HUES6 (cell line): ENCODE measurements at regions not wholly inside any gene's neighbourhood (a gene's known extent, or its start where the extent isn't known, plus 50 kb on each side); places are given as distances from the start of the nearest gene placed in this dataset.

Source experiments
- H3K27ac ChIP-seq: 2 replicates; pipeline ENCODE4 v1.7.0; 2013; ENCODE audit warnings: low read depth, mild to moderate bottlenecking, low read length, inconsistent platforms
- H3K27me3 ChIP-seq: 2 replicates; pipeline ENCODE4 v1.6.1; 2013; ENCODE audit warnings: low read length; ENCODE audit not compliant: control insufficient read depth, insufficient read depth
- H3K36me3 ChIP-seq: 2 replicates; pipeline ENCODE4 v1.6.1; 2013; ENCODE audit warnings: low read length; ENCODE audit not compliant: control insufficient read depth, insufficient read depth
- H3K4me1 ChIP-seq: 2 replicates; pipeline ENCODE4 v1.6.1; 2013; ENCODE audit warnings: low read length; ENCODE audit not compliant: control insufficient read depth, insufficient read depth
- H3K4me3 ChIP-seq: 2 replicates; pipeline ENCODE4 v1.5.1; 2013; ENCODE audit warnings: low read depth, low read length
- H3K9ac ChIP-seq: one replicate; pipeline ENCODE4 v1.6.1; 2013; ENCODE audit warnings: mild to moderate bottlenecking, low read length
- H3K9me3 ChIP-seq: 2 replicates; pipeline ENCODE4 v1.6.1; 2013; ENCODE audit warnings: low read depth, low read length; ENCODE audit not compliant: control insufficient read depth, insufficient read depth

DNA sequence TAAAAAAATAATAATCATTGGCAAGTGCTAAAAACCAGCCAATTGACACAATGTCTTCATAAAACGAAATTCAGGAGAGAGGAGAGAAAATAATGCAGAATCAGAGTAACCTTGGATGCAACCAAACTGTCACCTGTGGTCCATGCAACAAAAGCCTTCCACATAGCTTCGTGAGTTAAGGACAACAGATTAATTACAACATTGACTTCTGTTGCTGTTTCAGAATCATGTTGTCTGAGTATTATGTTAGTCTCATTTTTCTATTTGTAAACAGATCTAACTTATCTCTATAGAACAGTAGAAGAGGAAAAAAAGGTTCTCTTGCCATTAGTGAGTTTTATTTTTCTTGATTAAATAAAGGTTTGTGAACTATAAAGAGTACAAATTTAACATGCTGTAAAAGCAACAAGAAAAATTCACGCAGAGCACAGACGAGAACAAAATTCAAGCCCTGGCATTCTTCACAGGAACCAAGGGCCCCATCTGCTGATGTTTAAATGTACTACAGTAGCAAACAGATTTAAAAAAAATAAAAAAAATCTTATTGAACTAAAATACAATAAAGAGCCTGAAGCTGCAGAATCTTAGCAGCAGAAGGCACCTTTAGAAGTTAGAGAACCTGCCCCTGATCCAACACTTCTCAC, 381.1 kb upstream of the PKN2 start:
- no peak overlapping the region for H3K4me3 ChIP-seq
- no peaks in the 10 kb centered on the region for H3K9me3 ChIP-seq
- peaks cover 6% of the 10 kb centered on the region; the same call in 1 of the 2 replicates for H3K4me1 ChIP-seq
- H3K27ac ChIP-seq, result no peak overlapping the region
- no peak overlapping the region for H3K9ac ChIP-seq
- H3K36me3 ChIP-seq, result no peaks in the 10 kb centered on the region
- H3K27me3 ChIP-seq, result no peaks in the 10 kb centered on the region

DNA sequence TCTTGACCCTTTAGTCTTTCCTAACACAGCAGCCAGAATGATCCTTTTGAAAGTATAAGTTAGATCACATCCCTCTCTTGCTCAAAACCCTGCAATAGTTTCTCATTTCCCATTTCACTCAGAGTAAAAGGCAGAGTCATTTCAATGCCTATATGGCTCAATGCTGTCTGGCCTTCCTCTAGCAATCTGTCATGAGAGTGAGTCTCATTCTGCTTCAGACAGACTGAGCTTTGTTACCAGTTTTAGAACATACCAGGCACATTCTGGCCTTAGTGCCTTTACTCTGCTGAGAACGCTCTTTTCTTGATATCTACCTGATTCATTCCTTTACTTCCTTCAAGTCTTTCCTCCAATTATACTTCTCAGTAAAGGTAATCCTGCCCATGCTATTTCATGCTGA, 372.8 kb upstream of the PKN2 start:
- H3K36me3 ChIP-seq, result no peaks in the 10 kb centered on the region
- H3K9me3 ChIP-seq, result peaks cover 26% of the 10 kb centered on the region
- no peaks in the 10 kb centered on the region for H3K4me1 ChIP-seq
- H3K9ac ChIP-seq, result no peak overlapping the region
- H3K27ac ChIP-seq, result no peak overlapping the region
- H3K27me3 ChIP-seq, result no peaks in the 10 kb centered on the region
- no peak overlapping the region for H3K4me3 ChIP-seq

DNA sequence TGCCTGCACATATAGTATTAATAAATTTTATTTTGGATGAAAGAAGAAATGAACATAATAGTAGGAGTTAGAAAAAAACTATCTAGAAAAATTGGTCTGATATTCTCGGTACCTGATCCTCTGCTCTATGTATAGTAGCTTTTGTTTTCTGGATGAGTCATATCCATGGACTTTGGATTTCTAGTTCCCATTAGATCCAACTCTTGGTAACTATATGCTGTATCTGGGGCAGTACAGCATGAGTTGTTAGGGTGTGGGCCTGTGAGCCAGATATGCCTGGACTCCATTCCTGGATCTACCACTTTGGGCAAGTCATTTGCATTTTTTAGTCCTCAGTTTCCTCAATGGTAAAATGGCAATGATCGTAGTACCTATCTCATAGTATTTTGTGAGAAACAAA, 372.2 kb upstream of the PKN2 start:
- H3K27me3 ChIP-seq, result no peaks in the 10 kb centered on the region
- no peak overlapping the region for H3K9ac ChIP-seq
- peaks cover 26% of the 10 kb centered on the region for H3K9me3 ChIP-seq
- no peaks in the 10 kb centered on the region for H3K4me1 ChIP-seq
- H3K36me3 ChIP-seq, result no peaks in the 10 kb centered on the region
- H3K4me3 ChIP-seq, result no peak overlapping the region
- H3K27ac ChIP-seq, result no peak overlapping the region

DNA sequence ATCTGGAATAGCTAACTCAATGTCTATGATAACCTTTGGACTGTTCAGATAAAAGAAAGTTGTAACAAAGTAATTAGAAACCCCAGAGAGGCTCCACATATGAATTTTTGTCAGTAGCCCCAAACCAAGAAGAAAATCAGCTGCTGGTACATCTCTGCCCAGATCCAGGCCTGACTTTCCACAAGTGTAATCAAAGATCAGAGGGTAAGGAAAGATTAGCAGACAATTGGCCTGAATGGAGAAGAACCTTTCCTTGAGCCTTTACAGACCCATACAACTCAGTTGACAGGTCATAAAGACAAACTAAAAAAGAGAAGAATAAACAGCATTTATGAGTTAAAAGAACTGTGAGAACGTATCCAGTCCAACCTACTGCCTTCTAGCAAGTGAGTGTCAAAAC, 366.7 kb upstream of the PKN2 start:
- H3K27me3 ChIP-seq, result no peaks in the 10 kb centered on the region
- H3K9ac ChIP-seq, result no peak overlapping the region
- no peak overlapping the region for H3K27ac ChIP-seq
- H3K4me3 ChIP-seq, result no peak overlapping the region
- H3K4me1 ChIP-seq, result no peaks in the 10 kb centered on the region
- H3K36me3 ChIP-seq, result no peaks in the 10 kb centered on the region
- no peaks in the 10 kb centered on the region for H3K9me3 ChIP-seq

DNA sequence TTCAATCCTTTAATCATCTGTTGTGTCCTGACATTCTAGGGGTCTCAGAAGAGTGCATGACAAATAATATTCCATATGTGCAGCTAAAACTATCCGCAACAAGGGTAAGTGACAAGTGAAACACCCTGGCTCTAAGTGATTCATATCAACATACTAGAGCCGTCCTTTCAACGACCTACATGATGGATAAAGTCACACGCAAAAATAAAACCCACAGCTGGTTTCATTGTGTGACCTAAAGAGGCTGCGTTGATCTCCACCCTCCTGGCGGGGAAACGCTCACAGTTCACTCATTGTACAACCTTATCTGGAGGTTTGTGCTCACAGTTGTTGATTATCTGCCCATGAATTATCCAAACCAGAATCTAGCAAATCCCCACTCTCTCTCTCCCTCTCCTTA, 365.3 kb upstream of the PKN2 start:
- H3K9me3 ChIP-seq, result no peaks in the 10 kb centered on the region
- no peak overlapping the region for H3K4me3 ChIP-seq
- no peak overlapping the region for H3K27ac ChIP-seq
- no peaks in the 10 kb centered on the region for H3K4me1 ChIP-seq
- no peaks in the 10 kb centered on the region for H3K36me3 ChIP-seq
- H3K27me3 ChIP-seq, result no peaks in the 10 kb centered on the region
- H3K9ac ChIP-seq, result no peak overlapping the region

DNA sequence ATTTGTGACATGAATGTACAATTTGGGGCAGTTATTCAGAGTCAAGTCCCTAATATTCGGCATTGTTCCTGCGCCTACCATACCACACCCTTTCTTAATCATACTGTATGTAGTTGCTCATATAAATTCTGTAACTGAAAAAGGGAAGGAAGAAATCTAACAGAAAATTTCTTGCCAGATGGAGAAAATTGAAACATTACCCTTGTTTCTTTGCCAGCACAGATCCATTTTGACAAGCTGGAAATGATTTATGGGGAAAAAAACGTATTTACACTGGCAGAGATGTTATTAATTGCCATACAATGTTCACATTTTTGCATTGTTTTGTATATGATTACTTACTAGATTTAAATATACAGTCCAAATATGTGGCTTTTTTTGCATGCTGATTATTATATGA, 363.8 kb upstream of the PKN2 start:
- Histone ChIP-seq H3K4me1 (no peaks in the 10 kb centered on the region), H3K9me3 (no peaks in the 10 kb centered on the region), H3K27me3 (no peaks in the 10 kb centered on the region), H3K4me3 (no peak overlapping the region), H3K9ac (no peak overlapping the region), H3K27ac (no peak overlapping the region), H3K36me3 (no peaks in the 10 kb centered on the region)

DNA sequence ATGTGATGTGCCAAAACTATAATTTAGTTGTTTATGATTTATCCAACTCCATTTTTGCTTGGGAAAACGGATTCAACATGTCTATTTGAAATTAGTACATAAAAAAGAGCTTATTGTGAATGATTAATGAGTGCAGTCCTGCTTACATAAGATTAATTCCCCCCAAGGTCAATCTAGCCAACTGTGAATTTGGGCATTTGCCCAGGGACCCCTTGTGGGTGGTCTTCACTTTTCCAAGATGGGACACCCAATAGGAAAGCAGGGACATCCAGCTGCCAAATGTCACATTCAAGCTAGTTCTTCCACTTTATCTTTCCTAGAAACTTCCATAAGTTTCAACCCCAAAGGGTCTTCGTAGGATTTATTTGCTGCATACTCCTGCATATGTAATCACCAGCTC, 362.4 kb upstream of the PKN2 start:
- H3K9ac ChIP-seq, result no peak overlapping the region

DNA sequence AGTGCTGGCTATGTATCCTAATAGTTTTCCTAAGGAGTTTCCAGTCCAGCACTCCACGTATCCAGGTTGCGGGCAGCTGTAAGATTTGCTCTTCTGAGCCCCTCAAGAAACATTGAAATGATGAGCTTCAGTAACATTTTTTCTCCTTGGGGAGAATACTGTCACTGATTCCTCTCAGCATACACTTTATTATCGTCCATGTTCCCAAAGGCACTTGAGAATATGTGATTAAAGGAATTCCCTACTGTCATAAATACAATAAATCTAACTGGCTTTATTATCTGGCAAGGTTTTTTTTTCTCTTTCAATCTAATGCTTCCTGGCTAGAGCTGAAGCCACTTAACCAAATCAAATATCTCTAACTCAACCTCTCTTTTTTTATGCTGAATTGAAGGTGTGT, 359.2 kb upstream of the PKN2 start:
- no peaks in the 10 kb centered on the region for H3K27me3 ChIP-seq
- H3K4me1 ChIP-seq, result peaks cover 13% of the 10 kb centered on the region
- H3K27ac ChIP-seq, result no peak overlapping the region
- H3K9ac ChIP-seq, result no peak overlapping the region
- no peaks in the 10 kb centered on the region for H3K9me3 ChIP-seq
- no peak overlapping the region for H3K4me3 ChIP-seq
- H3K36me3 ChIP-seq, result no peaks in the 10 kb centered on the region

More for the DNA sequence above, 362.4 kb upstream of the PKN2 start:
- H3K9me3 ChIP-seq, result no peaks in the 10 kb centered on the region
- no peak overlapping the region for H3K27ac ChIP-seq
- H3K4me3 ChIP-seq, result no peak overlapping the region
- H3K27me3 ChIP-seq, result no peaks in the 10 kb centered on the region
- H3K4me1 ChIP-seq, result no peaks in the 10 kb centered on the region
- no peaks in the 10 kb centered on the region for H3K36me3 ChIP-seq

DNA sequence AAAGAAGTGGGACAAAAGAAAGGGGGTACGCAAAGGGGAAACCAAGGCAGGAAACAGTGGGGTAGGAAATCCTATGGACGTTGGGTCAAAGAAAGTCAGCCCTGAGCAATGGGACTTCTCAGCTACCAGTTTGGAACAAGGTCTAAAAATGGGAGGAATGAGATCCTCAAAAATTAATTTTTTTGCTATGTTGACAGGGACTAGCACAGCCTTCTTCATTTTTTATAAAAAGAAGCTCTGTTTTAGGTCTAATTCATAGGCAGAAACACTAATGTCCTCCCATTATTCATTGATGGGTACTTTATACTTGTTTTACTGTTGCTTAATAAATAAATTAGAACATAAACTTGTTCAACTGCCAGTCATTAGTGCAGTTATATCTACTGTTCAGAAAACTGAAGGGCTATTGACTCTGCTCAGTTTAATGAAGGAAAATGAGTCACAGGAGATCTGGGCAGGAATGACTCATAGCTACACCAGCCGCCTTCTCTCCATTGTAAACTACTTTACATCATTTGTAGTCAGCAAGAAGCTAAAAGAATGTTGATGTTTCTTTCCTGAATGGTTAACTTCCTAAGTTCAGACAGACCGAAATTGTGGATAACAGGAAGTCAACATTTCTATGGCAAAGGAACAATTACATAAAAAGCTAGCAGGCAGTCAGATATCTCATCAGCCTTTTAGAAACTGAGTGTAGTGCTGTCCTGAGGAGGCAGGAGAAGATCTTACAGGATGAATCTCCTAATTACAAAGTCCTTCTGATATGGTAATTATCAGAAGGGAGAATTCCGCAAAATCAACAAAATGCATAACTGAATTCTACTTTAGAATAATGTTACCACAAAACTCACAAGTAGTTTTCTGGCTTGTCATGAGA, 356.4 kb upstream of the PKN2 start:
- Histone ChIP-seq H3K4me1 (peaks cover 13% of the 10 kb centered on the region), H3K9me3 (no peaks in the 10 kb centered on the region), H3K4me3 (no peak overlapping the region), H3K9ac (peak overlapping the region; percentile 10), H3K27ac (peak overlapping the region; percentile 48; the same call in 1 of the 2 replicates), H3K36me3 (no peaks in the 10 kb centered on the region), H3K27me3 (no peaks in the 10 kb centered on the region)

DNA sequence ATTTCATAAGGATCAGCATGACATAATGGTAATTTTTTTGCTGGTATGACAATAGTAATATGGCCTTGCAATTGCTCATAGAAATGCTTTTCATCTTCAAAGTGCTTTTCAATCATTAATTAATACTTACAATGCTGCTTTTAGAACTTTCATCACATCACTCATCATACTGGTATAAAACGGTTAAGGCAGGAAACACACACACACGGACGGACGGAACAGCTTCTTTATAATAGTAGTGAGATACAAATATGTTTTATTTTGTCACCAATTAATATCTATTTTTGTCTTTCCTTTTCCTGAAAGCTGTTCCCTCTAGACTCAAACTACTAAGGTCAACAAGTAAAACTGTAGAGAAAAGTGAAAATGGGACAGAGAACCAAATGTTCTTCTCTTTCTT, 353.9 kb upstream of the PKN2 start:
- Histone ChIP-seq H3K4me1 (peaks cover 13% of the 10 kb centered on the region), H3K36me3 (no peaks in the 10 kb centered on the region), H3K27me3 (no peaks in the 10 kb centered on the region), H3K9ac (no peak overlapping the region), H3K4me3 (no peak overlapping the region), H3K9me3 (no peaks in the 10 kb centered on the region), H3K27ac (no peak overlapping the region)

DNA sequence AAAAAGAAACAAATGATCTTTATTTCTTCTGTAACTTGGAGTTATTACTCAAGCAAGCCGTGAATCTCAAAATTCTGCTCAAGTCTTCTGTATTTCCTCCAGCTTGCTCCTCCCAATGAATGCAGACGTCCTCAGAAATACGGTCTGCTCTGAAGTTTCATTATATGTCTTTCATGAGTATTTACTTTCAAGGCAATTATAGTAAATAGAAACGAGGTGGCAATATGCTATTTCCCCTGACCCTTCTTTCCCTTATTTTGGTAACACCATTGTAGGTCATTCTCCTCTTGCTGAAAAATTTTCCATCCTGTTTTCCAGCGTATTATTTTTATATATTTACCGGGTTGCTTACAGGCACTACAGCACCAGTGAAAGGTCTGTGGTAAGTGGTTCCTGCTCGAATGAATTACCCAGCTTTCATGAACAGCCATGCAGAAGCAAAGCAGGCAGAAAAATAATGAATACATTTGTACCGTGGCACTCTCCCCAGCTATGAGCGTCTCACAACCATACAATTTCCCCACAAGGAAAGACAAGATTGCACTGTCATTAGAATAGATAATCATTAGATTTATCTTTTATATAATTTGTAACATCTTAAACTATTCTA, 350.9 kb upstream of the PKN2 start:
- H3K9me3 ChIP-seq, result no peaks in the 10 kb centered on the region
- H3K4me1 ChIP-seq, result peaks cover 2% of the 10 kb centered on the region; the same call in 1 of the 2 replicates
- no peaks in the 10 kb centered on the region for H3K27me3 ChIP-seq
- no peak overlapping the region for H3K27ac ChIP-seq
- H3K4me3 ChIP-seq, result no peak overlapping the region
- H3K36me3 ChIP-seq, result no peaks in the 10 kb centered on the region
- H3K9ac ChIP-seq, result no peak overlapping the region
